Coronary artery (tissue), 2 donors: ENCODE measurements at regions not wholly inside any gene's neighbourhood (a gene's known extent, or its start where the extent isn't known, plus 50 kb on each side); places are given as distances from the start of the nearest gene placed in this dataset.

ENCODE experiments used
- DNase-seq: peaks from one replicate; pipeline ENCODE4 v3.0.0-alpha.2; 2017; ENCODE audit warnings: low spot score
- H3K27ac ChIP-seq, 2 donors: fragments of 200-600 bp; sonication (generic); one replicate each; pipeline ENCODE4 v1.5.1; 2016 to 2019
- H3K4me3 ChIP-seq: fragments of 200-600 bp; sonication (generic); 2 replicates; pipeline ENCODE4 v1.5.1; 2016; ENCODE audit warnings: mild to moderate bottlenecking, moderate library complexity
- CTCF ChIP-seq: fragments of 200-600 bp; sonication (generic); IDR thresholded peaks from one replicate; pipeline ENCODE4 v1.5.1; 2019; ENCODE audit warnings: antibody characterized with exemption

- H3K27ac ChIP-seq = no peak overlapping the region
- no peak for TF ChIP-seq CTCF
- no peak overlapping the region for H3K4me3 ChIP-seq
- DNase-seq = no peak
Measured at GRCh38 chr14:34174973-34175372, 224.1 kb upstream of the EGLN3 start.

- no peak for DNase-seq
- Histone ChIP-seq H3K27ac (no peak overlapping the region), H3K4me3 (no peak overlapping the region)
- TF ChIP-seq CTCF = no peak
Measured at GRCh38 chr14:34173916-34174315, 223.0 kb upstream of the EGLN3 start.

- Histone ChIP-seq H3K4me3 (no peak overlapping the region), H3K27ac (no peak overlapping the region)
- no peak for TF ChIP-seq CTCF
- DNase-seq = no peak
Measured at GRCh38 chr14:34172550-34173368, 221.9 kb upstream of the EGLN3 start.

- no peak for DNase-seq
- no peak for TF ChIP-seq CTCF
- Histone ChIP-seq H3K27ac (no peak overlapping the region), H3K4me3 (no peak overlapping the region)
Measured at GRCh38 chr14:34172173-34172451, 221.2 kb upstream of the EGLN3 start.

GRCh38 chr14:34171431-34172172, 220.7 kb upstream of the EGLN3 start:
- no peak for DNase-seq
- no peak overlapping the region for H3K27ac ChIP-seq
- no peak for TF ChIP-seq CTCF
- no peak overlapping the region for H3K4me3 ChIP-seq

- no peak overlapping the region for H3K4me3 ChIP-seq
- no peak for TF ChIP-seq CTCF
- no peak for DNase-seq
Measured at GRCh38 chr14:34170882-34171281, 220.0 kb upstream of the EGLN3 start.

GRCh38 chr14:34169561-34169960, 218.7 kb upstream of the EGLN3 start:
- Histone ChIP-seq H3K27ac (no peak overlapping the region), H3K4me3 (no peak overlapping the region)
- no peak for DNase-seq
- no peak for TF ChIP-seq CTCF

More at GRCh38 chr14:34170882-34171281, 220.0 kb upstream of the EGLN3 start:
- H3K27ac ChIP-seq = no peak overlapping the region
